Loucy (cell line): ENCODE measurements at regions not wholly inside any gene's neighbourhood (a gene's known extent, or its start where the extent isn't known, plus 50 kb on each side); places are given as distances from the start of the nearest gene placed in this dataset.

ENCODE experiments used
- CTCF ChIP-seq: fragments of 200-600 bp; sonication (generic); conservative IDR thresholded peaks from 2 replicates; pipeline ENCODE4 v1.5.1; 2014; ENCODE audit warnings: mild to moderate bottlenecking, antibody characterized with exemption, low read length
- EZH2phosphoT487 ChIP-seq: fragments of 200-600 bp; IDR thresholded peaks from 2 replicates; pipeline ENCODE4 v1.6.1; 2018; ENCODE audit warnings: antibody characterized with exemption, mild to moderate bottlenecking, moderate library complexity, borderline replicate concordance

GRCh38 chr11:43212279-43212678, 99.5 kb upstream of the API5 start:
- no peak for TF ChIP-seq CTCF
- no peak for TF ChIP-seq EZH2phosphoT487
